ENCODE measurements at regions not wholly inside any gene's neighbourhood (a gene's known extent, or its start where the extent isn't known, plus 50 kb on each side); places are given as distances from the start of the nearest gene placed in this dataset.

DNA sequence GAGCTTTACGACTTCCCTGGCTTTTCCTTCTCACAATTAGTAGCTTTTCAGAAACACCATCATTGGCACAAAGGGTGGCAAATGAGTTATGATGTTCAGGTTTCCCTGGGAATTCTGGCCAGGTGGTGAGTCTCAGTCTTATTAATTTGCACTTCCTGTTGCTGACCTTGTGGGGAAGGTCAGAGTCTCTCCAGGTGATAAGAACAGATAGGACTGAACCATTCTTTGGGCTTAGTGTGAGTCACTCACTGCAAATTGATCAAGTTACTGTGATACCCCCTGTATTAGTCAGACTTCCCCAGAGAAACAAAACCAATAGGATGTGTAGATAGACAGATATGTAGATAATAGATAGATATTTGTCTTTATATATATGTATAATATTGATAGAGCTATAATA is 53.8 kb upstream of the RANBP3L start:
- no peak for DNase-seq

DNA sequence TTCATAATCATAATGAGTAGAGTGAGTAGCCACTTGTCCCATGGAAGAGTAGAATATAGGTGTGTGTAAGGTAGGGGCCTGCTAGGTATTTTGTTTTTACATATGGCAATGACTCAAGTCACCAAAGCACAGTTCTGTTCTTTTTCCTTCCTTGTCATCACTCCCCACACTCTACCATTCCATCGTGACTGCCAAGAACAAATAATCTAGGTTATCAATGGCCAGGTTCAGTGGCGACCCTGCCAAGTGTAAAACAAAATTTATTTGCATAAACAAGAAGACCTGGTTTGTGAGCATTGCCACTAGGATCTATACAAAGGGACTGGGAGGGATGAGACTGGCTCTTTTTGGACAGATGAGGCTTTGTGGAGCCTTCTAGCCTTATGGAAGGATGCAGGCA is 55.2 kb upstream of the RANBP3L start:
- DNase-seq: no peak

DNA sequence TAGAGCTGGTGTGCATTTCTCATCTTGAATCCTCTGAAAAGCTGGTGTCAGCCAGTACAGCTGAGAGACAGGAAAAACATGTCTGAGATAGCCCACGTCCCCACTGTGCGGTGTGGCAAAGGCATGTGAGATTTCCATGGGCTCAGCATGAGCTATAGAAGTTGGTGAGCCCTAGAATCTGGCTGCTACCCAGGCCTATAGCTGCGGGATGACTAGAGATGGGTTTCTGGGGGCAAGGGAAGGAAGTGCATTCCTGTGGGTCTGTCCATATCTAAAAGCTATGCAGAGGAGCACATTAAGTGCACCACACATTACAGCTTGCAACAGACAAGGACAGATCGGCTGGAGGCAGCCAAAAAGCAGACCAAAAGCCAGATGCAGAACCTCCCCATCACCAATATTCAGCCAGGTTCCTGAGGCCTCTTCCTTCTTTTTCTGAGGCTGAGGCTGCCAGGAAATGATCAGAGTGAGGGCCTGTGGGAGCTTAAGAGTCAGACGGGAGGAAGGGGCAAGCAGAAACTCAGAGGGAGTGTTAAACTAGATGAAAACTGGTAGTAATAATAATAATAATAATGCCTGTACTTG is 55.8 kb upstream of the RANBP3L start:
- DNase-seq: no peak

DNA sequence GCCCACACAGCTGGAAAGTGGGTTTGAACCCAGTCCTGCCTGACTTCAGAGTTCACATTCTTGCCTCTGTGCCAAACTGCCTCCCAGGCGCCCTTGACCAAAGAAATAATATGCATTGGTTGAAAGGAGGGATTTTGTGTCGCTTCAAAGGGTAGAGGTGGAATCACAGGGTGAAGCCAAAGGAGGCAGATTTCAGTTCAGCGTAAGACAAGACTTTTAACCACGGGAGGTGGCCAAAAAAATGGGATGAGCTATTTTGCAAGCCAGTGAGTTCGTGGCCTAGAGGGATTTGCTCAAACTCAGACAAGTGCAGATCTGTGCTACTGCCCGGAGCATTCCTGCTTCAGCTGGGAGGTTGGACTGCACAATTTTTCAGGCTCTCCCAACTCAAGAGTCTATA is 57.6 kb upstream of the RANBP3L start:
- no peak for DNase-seq

DNA sequence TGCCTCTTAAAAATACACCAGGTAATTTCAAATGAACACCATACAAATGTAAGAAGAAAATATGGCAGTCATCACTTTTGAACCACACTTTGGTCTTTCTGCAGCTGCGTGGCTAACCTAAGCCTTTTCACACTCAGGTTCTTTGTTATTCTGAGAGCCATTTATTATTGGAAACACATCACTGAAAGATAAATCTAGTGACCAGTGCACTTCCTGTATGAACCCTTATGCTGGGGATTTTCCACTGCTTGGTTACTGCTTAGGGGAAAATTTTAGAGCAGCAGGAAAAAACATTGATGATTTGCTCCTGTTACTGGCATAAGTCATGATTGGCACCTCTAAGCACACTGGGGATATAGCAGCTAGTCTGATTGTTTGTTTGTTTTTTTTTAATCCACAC is 58.6 kb upstream of the RANBP3L start:
- no peak for DNase-seq

DNA sequence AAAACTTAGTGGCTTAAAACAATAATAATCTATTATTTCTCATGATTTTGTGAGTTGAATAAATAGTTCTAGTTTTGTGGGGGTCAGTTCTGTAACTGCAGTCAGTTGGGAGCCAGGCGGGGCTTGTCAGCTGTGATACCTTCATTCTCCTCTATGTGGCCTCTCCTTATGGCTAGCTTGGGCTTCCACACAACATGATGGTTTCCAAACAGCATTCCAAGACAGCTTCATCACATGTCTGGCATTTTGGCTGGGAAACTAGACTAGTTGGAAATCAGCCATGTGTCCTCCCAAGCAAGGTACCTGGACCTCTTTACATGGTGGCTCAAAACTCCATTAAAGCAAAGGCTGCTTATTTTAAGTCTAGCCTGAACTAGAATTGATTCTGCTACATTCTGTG is 61.4 kb upstream of the RANBP3L start:
- no peak for DNase-seq

DNA sequence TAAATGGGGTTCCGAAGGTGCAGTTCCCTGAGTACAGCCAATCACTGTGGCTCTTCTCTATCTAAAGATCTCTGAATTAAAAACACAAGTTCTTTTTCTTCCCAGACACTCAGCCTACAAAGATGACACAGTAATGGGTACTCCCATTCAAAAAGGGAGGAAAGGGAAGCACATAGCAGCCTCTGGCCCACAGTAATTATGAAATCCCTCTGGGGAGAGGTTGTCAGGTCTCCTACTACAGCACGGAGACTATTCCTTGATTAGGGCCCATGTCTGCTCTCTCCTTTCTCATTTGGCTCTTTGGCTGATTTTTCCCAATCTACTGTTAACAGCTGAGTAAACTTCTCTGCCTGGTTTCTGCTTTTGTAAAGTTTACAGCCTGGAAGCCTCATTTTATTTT is 62.0 kb upstream of the RANBP3L start:
- no peak for DNase-seq

DNA sequence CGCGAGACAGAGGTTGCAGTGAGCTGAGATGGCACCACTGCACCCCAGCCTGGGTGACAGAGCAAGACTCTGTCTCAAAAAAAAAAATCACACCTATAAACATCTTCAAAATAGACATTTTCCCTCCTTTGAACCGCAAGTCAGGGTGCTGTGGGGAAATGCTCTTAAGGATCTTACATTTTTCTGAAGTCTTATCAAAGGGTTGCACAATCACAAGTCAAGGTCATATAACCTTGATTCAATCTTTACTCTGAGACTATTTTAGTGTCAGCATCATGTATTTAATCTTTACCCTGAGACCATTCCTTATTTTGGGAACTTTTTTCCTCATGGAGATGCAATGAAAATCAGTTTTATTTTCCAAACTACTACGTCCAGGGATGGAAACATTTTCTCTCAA is 62.8 kb upstream of the RANBP3L start:
- no peak for DNase-seq

DNA sequence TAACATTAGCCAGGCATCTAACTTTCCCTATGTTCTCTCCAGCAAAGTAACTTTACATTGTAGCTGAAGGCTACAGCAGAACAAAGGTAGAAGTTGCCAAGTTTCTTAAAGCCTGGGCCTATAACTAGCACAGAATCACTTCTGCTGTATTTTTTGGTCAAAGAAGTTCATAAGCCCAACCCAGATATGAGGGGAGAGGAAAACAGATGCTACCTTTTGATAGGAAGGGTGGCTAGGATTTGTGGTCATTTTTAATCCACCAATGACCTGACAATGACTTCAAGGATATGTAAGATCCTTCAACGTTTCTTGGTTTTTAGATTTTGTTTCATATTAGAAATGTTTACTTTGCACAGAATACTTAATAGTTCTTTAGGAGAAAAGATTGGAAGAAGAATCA is 64.2 kb upstream of the RANBP3L start:
- DNase-seq: no peak

DNA sequence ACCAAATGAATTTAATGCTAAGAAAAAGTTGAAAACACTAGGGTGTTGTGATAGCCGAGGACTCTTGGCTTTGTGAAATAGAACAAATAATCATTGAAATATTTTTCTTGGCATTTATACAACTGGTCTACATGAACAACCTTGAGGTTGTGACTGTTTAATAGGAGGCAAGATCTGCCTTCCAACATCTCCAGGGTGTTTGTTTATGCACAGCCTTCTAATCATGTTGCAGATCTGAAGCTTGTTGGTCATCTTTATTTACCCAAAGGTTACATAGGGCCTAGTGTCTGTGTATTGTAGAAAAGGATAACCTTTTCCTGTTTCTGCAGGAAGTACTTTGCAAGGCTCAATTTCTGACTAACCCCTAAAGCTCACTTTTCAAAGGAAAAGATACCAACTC is 65.2 kb upstream of the RANBP3L start:
- DNase-seq: no peak

DNA sequence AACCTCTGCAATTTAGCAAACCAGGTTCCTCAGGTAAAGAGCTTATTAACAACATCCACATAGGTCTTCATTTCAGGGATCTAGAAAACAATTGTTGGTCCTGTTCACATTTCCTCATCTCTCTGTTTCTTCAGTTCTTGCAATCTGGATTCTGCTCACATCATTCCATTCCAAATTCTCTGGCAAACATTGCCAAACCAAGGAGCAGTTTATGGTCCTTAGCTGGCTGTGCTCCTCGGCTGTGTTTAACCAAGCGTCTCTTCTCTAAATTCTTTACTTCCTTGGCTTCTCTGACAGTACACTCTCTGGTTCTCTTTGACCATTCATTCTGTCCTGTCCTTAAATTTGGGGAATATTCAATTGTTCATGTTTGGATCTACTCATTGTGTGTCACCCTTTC is 65.8 kb upstream of the RANBP3L start:
- DNase-seq: no peak

DNA sequence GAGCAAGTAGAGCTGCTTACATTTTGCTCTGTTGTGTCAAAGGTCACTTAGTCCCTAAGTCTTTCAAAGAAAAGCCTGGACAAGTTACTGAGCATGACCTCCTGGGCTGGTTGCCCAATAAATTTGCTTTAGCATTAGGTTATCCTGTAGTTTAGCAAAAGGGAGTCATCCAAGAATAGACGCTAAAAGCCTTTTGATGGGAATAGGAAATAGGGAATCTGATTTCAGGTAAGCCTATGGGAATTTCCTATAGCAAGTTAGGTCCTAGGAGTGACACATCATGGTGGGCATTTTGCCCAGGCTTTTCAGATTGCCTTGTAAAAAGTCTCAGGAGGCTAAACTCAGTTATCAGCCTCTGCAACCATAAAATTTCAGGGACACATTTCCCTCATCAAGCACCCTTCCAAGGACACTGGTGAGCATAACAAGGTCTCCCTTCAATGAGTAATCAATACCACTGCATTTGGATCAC is 67.6 kb upstream of the RANBP3L start:
- DNase-seq: no peak

DNA sequence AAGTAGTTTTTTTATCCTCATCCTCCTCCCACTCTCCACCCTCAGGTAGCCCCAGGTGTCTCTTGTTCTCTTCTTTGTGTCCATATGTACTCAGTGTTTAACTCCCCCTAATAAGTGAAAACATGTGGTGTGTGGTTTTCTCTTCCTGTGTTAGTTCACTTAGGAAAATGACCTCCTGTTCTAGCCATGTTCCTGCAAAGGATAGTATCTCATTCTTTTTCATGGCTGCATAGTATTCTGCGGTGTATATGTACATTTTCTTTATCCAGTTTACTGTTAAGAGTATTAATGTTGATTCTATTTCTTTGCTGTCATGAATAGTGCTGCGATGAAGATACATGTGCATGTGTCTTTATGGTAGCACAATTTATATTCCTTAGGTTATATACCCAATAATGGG is 68.4 kb upstream of the RANBP3L start:
- no peak for DNase-seq

DNA sequence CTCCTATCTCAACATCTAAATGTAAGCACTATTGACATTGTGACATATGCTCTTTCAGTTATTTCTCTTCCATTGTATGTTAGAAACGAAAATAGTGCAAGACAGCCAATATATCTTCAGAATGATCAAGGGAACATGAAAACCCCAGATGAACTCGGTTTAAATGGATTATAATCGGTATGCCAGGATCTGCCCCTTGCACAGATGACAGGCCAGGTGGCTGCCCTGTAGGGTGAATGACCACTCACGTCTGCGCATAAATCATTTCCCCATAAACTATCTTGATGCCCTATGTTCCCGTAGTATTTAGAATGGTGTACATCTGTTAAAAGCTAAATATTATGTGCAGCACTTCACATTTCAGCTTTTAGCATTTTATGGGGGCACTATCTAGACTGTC is 69.7 kb upstream of the RANBP3L start:
- no peak for DNase-seq

DNA sequence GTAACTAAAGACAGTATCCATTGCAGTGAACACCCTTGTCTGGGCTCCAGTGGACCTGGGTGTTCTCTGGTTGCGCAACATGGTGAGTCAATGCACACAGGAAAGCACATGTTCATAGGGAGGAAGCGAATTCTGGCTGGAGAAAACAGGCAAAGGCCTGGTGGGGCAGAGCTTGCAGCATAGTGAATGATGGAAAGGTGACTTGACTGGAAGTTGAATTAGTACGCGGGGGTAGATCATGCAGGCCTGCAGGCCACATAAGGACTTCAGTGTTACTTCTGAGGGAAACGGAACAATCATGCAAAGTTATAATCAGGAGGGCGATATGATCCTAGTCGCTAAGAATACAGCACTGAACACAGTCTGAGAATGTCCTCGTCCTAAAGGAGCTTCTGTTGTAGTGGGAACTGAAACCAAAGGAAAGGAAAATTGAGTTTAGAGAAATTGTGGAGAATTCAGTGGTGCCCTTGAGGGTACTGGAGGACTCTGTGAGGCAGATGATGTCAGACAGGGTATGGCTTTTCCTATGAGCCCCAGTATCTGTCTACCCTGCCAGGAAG is 71.9 kb upstream of the RANBP3L start:
- no peak for DNase-seq

DNA sequence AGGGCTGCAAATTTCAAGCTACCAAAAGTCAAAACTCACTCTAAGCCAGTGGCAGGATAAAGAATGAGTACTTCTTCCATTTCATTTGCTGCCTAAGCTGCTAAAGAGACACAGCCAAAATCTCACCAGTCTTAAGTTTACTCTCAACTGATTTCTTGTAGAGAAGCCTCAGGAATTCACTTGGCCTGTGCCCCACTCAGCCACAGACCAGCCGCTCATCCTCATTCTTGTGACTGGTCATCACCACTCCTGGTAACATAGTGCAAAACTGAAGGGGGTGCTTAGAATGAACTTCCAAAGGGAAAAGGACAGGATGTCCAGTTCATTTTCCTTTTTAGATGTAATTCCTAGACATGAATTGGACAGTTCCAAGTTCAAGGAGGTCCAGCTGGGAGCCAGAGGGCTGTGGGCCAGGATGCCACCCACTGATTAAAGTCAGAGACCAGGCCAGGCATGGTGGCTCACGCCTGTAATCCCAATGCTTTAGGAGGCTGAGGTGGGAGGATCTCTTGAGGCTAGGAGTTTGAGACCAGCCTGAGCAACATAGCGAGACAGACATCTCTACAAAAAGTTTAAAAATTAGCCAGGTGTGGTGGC is 72.7 kb upstream of the RANBP3L start:
- no peak for DNase-seq

DNA sequence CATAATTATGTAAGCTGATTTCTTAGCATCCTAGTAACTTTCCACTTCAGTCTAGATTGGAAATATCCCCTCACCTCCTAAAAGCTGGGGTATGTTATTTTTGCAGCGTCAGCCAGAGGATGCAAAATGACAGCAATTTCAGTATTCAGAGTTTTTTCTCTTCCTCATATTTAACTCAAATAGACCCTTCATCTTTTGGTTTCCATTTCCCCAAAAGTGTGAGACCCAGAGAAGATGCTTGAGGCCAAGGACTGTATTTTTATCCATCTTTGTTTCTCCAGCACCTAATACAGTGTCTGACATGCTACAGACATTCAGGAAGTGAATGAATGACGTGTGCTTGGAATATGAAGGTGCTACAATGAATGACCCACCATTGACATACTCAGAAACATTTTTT is 75.5 kb upstream of the RANBP3L start:
- no peak for DNase-seq

DNA sequence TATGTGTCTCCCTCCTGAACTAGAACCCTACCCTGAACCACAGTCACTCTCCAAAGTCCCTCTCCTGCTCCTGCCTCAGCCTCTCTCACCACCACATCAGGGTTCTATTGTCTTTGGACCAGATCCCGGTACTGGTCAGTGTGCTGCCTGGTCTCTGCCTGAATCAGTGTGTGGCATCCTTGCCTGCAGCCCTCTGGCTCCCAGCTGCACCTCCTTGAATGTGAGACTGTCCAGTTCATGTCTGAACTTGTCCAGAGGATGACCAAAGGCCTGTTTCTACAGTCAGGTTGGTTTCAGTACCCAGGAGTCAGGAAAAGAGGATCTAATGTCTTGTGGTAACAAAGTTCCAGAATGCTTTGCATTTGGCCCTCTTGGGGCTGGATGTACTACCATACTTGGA is 76.8 kb upstream of the RANBP3L start:
- no peak for DNase-seq

DNA sequence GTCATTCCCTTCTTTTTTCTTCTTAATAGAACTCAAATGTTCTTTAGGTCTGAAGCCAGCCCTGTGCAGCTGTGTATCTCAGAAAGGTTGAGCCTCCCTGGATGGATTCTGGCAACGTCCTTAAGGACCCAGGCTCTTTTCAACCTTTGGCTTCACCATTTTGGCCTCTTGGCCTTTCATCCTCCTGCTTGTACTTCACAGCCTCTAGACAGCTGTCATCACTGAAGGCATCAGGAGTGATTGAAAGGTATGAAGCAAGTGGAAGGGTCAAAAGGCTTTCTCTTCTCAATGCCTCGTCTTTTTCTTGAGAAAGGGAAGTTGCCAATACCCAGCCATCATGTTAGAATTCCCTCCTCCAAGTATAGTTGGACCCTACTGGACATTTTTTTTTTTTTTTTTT is 81.2 kb upstream of the RANBP3L start:
- no peak for DNase-seq

DNA sequence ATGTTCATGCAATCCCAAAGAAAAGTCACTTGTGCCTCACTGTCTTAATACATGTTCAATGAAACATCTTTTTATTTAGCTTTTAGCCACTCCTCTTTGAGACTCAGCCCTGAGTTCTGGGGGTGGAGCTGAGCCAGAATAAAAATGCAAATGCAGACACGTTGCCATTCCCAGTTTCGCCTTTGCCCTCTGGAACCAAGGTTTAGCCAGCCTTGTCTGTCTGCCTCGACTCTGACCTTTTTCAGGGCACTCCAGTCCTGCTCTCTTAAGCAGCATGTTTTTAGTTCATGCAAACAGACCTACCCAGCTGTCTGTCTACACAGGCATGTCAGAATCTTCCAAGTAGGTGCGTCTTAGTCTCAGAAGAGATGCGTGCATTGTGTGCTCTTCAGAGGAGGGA is 82.2 kb upstream of the RANBP3L start:
- DNase-seq: no peak

DNA sequence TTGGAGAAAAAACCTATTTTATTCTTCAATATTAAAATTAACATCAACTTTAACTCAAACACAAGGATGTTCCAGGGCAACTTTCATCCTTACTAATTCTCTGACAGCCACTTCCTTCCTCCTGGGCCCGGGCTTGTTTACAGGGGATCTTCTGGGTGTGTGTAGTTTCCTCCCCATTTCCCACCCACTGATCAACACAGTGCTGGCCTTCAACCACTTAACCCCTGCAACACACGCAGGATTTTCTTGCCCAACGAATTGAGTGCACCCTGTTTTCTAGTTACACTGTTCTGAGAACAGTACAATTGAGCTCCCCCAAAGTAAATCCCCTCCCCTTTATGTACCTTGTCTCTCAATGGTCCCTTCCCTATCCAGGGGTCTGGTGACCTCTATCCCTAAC is 83.1 kb upstream of the RANBP3L start:
- DNase-seq: no peak

DNA sequence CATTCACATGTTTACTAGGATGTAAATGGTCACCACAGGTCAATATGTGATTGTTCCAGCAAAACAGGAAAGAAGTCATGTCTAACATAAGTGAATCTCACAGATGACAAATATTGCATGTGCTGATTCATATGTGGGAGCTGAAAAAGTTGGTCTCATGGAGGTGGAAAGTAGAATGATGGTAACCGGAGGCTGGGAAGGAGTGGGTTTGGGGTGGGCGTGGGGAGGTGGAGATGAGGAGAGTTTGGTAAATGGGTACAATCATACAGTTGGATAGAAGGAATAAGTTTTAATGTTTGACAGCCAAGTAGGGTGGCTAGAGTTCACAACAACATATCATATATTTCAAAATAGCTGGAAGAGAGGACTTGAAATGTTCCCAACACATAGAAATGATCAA is 83.8 kb upstream of the RANBP3L start:
- no peak for DNase-seq

DNA sequence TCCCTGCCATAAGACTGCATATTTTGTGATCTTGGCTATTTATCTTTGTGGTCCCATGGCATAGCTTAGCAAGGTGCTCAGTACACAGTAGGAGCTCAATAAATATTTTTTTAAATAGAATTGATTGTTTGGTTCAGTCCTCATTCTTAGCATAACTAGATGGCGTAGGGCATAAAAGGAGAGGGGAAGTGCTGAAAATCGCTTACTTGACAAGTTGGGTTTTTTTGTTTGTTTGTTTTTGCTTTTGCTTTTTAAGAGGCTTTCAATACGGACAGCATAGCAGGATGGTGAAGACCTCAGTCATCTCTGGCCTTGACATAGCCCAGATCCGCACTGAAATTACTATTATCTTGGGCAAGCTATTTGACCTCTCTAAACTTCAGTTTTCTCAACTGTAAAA is 86.6 kb upstream of the RANBP3L start:
- DNase-seq: no peak

DNA sequence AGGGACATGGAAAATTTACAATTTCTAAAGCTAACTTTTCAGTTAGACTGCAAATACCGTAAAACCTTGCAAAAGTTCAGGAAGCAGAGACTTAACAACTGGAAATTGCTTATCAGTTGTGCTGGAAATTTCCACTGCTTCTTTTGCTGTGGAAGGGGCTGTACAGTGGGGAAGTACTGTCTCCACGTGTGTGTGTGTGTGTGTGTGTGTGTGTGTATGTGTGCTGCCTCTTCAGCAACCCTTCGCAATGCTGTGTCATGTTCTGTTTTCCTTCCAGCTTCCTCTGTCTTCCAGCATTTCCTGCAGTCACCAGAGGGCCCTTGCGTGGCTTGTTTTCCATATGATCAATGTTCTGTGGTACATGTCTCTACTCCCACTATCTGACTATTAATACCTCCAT is 87.5 kb upstream of the RANBP3L start:
- DNase-seq: no peak

DNA sequence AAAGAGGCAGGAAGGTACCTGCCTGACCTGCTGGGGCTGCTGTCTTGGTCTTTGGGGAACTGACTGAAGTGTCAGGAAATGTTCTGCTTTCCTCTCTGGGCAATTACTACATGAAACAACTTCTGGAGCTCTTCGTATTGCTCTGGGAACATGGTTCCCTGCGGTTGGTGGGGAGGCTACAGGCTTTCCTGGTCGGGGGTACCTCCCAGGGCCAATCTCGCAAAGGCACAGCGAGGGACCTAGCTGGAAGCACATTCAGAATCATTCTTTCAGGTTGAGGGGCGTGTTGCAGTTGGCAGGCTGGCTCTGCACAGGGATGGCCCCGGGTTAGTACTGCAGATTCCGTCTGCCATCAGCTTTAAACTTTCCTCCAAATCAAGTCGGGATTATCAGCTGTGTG is 88.9 kb upstream of the RANBP3L start:
- no peak for DNase-seq
